Thymus (tissue), 11 donors: ENCODE measurements at regions not wholly inside any gene's neighbourhood (a gene's known extent, or its start where the extent isn't known, plus 50 kb on each side); places are given as distances from the start of the nearest gene placed in this dataset.

Experiments
- DNase-seq, 9 donors: peaks; one replicate each; pipeline ENCODE4 v3.0.0-alpha.2; 2013; ENCODE audit warnings: low spot score in 9 of 9, low read depth in 6 of 9, missing footprints in 1 of 9
- H3K27ac ChIP-seq, 2 donors: one replicate each; pipeline ENCODE4 v1.5.1; 2013; ENCODE audit warnings: control low read depth in 1 of 2, low read depth in 1 of 2, low read length in 1 of 2, mild to moderate bottlenecking in 1 of 2, moderate library complexity in 1 of 2
- H3K27me3 ChIP-seq, 2 donors: one replicate each; pipeline ENCODE4 v1.5.1; 2013; ENCODE audit warnings: low read length in 1 of 2; ENCODE audit not compliant: control insufficient read depth in 2 of 2, insufficient read depth in 1 of 2
- H3K36me3 ChIP-seq, 2 donors: one replicate each; pipeline ENCODE4 v1.5.1; 2013; ENCODE audit warnings: low read length in 1 of 2, mild to moderate bottlenecking in 1 of 2, moderate library complexity in 1 of 2; ENCODE audit not compliant: control insufficient read depth in 2 of 2, insufficient read depth in 2 of 2
- H3K4me1 ChIP-seq, 2 donors: one replicate each; pipeline ENCODE4 v1.5.1; 2013; ENCODE audit warnings: low read length in 2 of 2; ENCODE audit not compliant: control insufficient read depth in 2 of 2, insufficient read depth in 2 of 2
- H3K4me3 ChIP-seq, 2 donors: one replicate each; pipeline ENCODE4 v1.5.1; 2013; ENCODE audit warnings: low read length in 2 of 2, control low read depth in 1 of 2, mild to moderate bottlenecking in 1 of 2
- H3K9me3 ChIP-seq, 2 donors: one replicate each; pipeline ENCODE4 v1.5.1; 2013; ENCODE audit warnings: low read length in 1 of 2, mild to moderate bottlenecking in 1 of 2; ENCODE audit not compliant: control insufficient read depth in 2 of 2, insufficient read depth in 1 of 2
- WGBS: extraction: QIAGEN DNeasy Blood & Tissue Kit; methylation state at CpG from one replicate; pipeline ENCODE4 v1.1.7; 2013; 5-methylcytosine and 5-hydroxymethylcytosine counted together
- donor health status: healthy.

DNA sequence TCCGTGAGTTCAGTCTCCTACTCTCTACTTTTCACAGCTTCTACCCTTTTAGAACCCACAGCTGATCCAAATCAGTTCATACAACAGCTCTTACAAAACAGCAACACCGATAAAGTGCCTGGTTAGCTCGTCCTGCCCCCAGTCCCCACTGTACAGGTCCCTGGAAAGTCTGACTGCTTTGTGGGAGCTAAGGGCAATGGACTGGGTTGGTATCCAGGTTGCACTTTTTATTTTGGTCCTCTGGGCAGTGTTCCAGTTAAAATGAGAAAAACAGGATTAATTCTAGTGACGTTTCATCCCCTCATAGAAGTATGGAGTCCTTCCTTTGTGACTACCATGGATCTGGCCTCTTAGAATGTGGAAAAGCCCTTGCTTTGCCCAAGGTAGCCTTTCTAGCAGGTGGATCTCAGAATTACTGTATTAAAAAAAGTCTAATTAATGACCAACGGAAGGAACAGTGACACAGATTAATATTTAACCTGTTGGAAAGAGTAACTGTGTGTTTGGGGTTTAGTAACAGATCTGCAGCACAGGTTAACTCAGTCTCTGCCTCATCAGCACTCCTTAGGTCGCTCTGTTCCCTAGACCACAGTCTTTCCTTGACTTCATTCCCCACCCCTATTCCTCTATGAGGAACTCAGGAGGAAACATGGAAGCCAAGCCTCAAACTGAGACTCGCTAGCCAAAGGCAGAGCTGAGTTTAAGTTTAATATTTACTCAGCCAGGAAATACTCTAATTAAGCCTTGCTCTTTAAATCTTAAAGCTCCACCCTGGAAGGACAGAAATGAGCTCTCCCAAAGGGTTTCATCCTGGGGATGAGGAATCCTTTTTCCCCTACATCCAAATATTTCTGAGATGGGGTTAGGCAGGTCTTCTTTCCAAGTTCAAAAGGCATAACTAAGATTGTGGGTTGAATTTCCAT is 52.8 kb upstream of the ITGA6 start:
- H3K4me3 ChIP-seq: no peak overlapping the region
- H3K9me3 ChIP-seq: peaks cover 0 to 13% of the 10 kb centered on the region in 2 donors
- peaks cover 0 to 11% of the 10 kb centered on the region in 2 donors for H3K4me1 ChIP-seq
- no peaks in the 10 kb centered on the region for H3K36me3 ChIP-seq
- H3K27ac ChIP-seq: no peak overlapping the region
- H3K27me3 ChIP-seq: no peaks in the 10 kb centered on the region
- WGBS: 95% methylated on average over 7 of the region's 7 CpGs
- DNase-seq: no peak

DNA sequence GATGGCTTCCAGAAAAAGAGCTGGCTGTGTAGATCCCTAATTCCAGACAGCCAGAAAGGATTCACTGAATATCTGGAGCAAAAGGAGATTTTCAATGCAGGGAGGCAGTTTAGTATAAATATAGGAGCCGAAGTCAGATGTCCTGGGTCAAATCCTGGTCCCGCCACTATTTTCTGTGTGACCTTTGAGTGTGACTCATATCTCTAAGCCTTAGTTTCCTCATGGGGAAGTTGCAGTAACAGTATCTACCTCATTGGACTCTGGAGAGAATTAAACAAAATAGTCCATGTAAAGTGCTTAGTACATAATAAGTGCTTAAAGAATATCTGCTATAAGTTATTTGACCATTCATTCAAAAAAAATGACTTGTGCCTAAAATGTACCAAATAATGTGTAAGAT is 52.1 kb upstream of the ITGA6 start:
- H3K9me3 ChIP-seq: peaks cover 0 to 8% of the 10 kb centered on the region in 2 donors
- H3K27ac ChIP-seq: no peak overlapping the region
- no peak overlapping the region for H3K4me3 ChIP-seq
- WGBS: 92% methylated on average over 2 of the region's 2 CpGs
- H3K36me3 ChIP-seq: no peaks in the 10 kb centered on the region
- no peaks in the 10 kb centered on the region for H3K27me3 ChIP-seq
- no peak for DNase-seq
- H3K4me1 ChIP-seq: peaks cover 0 to 13% of the 10 kb centered on the region in 2 donors

DNA sequence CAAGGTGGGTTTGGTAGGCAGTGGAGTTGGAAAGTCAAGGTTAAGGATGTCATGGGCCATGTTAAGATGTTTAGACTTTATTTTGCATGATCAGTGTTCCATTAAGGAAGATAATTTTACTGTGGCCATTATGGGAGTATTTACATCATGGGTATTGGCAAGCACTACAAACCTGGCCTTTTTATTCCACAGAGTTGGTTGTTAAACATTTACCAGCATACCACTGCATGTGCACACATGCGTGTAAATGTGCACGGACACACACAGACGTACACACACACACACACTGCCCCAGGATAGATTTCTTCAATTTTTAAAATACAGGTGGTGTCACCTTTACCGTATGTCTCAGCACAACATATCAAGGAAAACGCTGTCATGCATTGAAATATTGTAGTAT is 51.4 kb upstream of the ITGA6 start:
- no peak for DNase-seq
- H3K4me1 ChIP-seq: peaks cover 0 to 14% of the 10 kb centered on the region in 2 donors
- 78% methylated on average over 5 of the region's 5 CpGs for WGBS
- no peaks in the 10 kb centered on the region for H3K36me3 ChIP-seq
- no peaks in the 10 kb centered on the region for H3K27me3 ChIP-seq
- no peak overlapping the region for H3K4me3 ChIP-seq
- peaks cover 0 to 8% of the 10 kb centered on the region in 2 donors for H3K9me3 ChIP-seq
- H3K27ac ChIP-seq: no peak overlapping the region

DNA sequence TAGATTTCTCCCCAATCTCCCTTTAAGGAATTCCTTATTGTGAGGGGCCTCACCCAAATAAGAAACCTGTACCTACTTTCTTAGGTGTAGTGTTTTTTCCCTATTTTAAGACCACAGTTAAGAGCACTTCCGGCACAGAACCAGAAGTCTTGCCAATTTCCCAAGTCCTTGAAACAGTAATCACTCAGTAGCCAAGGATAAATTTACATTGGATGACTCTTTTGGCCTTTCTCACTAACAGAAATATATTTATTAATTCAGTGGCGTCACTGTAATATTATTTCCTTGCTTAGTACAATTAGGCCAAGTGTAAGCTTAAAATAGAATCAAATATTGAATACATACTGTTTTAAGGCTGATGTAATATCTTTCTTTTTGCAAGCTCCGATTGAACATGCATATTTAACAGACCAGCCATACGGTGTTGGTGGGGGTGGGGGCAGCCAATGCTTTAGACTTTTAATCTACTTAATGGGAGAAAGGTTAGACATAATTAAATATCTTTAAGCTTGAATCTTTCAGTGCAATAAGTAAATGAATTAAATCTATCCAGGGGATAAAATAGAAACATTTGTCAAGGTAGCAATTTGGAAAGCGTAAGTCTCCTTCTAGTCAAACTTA is 50.8 kb upstream of the ITGA6 start:
- no peaks in the 10 kb centered on the region for H3K27me3 ChIP-seq
- no peak overlapping the region for H3K27ac ChIP-seq
- peaks cover 0 to 14% of the 10 kb centered on the region in 2 donors for H3K4me1 ChIP-seq
- H3K36me3 ChIP-seq: no peaks in the 10 kb centered on the region
- WGBS: 97% methylated on average over 5 of the region's 5 CpGs
- DNase-seq: no peak
- H3K4me3 ChIP-seq: no peak overlapping the region
- peaks cover 0 to 8% of the 10 kb centered on the region in 2 donors for H3K9me3 ChIP-seq

DNA sequence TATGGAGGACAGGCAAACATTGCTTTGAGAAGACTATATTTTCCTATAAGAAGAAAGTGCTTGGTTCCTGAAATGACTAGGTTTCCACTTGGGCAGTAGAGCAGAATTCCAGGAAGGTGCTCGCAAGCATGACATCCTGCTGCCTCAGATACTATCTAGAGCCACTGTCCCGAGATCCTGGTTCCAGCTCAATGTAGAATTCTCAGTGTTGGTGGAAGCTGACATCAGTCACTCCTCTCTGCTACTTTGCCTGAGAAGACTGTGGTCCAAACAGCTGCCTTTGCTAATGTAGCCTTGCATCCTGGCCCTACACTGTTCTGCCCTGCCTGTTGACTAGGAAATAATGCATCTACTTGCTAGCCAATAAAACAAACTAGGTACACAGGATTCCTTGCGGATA is 50.0 kb upstream of the ITGA6 start:
- Histone ChIP-seq H3K27me3 (no peaks in the 10 kb centered on the region), H3K27ac (no peak overlapping the region), H3K36me3 (no peaks in the 10 kb centered on the region), H3K4me3 (no peak overlapping the region), H3K9me3 (peaks cover 0 to 8% of the 10 kb centered on the region in 2 donors), H3K4me1 (peaks cover 0 to 14% of the 10 kb centered on the region in 2 donors)
- 94% methylated on average over 3 of the region's 3 CpGs for WGBS
- DNase-seq: no peak
